ENCODE measurements at regions not wholly inside any gene's neighbourhood (a gene's known extent, or its start where the extent isn't known, plus 50 kb on each side); places are given as distances from the start of the nearest gene placed in this dataset.

- WGBS (ENCODE audit: low lambda C conversion rate), result 77% methylated on average over 5 of the region's 5 CpGs
- FAIRE-seq (no peak), ATAC-seq (peak; percentile 34; the same call in 2 of the 3 replicates), DNase-seq (ENCODE audit: low spot score) (no peak)
- intact Hi-C loops (cut with micrococcal nuclease; ENCODE audit: unreplicated experiment) (no loop called here), in situ Hi-C loops (cut with HindIII; ENCODE audit: extremely low pct_ligation_motif_present, low pct_unique_long_range_greater_than_20kb) (no loop called here)
- no peaks in the 10 kb centered on the region for H3K79me2 ChIP-seq (ENCODE audit: insufficient read depth, low read length)
- peaks cover 36% of the 10 kb centered on the region for H3K4me1 ChIP-seq (ENCODE audit: insufficient read depth, low read length)
- BruUV-seq (replicated peaks), result no TSS peak
- ChIA-PET CTCF (ENCODE audit: low intra/inter-chr PET ratio, low total read pairs) (no interaction called here), POLR2A (no interaction called here)
- H3K36me3 ChIP-seq (replicated peaks in 1 of 2; ENCODE audit: control insufficient read depth in 1 of 2, insufficient read depth in 2 of 2, low read length in 2 of 2), result no peaks in the 10 kb centered on the region
- no peaks in the 10 kb centered on the region for H3K9me3 ChIP-seq (ENCODE audit: low read length)
- H3K4me3 ChIP-seq (replicated peaks in 1 of 3; ENCODE audit: insufficient read depth in 1 of 3, low read depth in 2 of 3, low read length in 3 of 3), result no peak overlapping the region
- no peak overlapping the region for H3K27ac ChIP-seq (ENCODE audit: extremely low read length, insufficient read depth, low read length)
- H2AFZ ChIP-seq (ENCODE audit: low read length), result no peak overlapping the region
- no peaks in the 10 kb centered on the region for H4K20me1 ChIP-seq (ENCODE audit: insufficient read depth, low read length)
- no peak overlapping the region for H3K4me2 ChIP-seq (ENCODE audit: low read depth, low read length)
- no peaks in the 10 kb centered on the region for H3K27me3 ChIP-seq (ENCODE audit: control insufficient read depth in 1 of 2, insufficient read depth in 2 of 2, low read length in 2 of 2)
- H3K9ac ChIP-seq (ENCODE audit: insufficient read depth, low read depth, low read length), result no peak overlapping the region
- no peak for TF ChIP-seq ZNF747 (CRISPR knock-in tag; IDR thresholded peaks at IDR 0.05; ENCODE audit: borderline replicate concordance)
- TF ChIP-seq KDM1A (CRISPR knock-in tag; IDR thresholded peaks at IDR 0.05), result no peak
- no peak for TF ChIP-seq ATF6 (CRISPR knock-in tag; conservative IDR thresholded peaks at IDR 0.05)
- no peak for TF ChIP-seq ATF7 (IDR thresholded peaks at IDR 0.05)
- TF ChIP-seq ATF7 (CRISPR knock-in tag; IDR thresholded peaks at IDR 0.05), result no peak
- no peak for TF ChIP-seq TCF7 (IDR thresholded peaks at IDR 0.05; ENCODE audit: low read depth)
- TF ChIP-seq BRCA1 (CRISPR knock-in tag; IDR thresholded peaks at IDR 0.05), result no peak
- no peak for TF ChIP-seq CREM (IDR thresholded peaks at IDR 0.05)
- no peak for TF ChIP-seq CREM (CRISPR knock-in tag; IDR thresholded peaks at IDR 0.05)
- TF ChIP-seq POLR2A (IDR thresholded peaks at IDR 0.05; ENCODE audit: insufficient read depth in 1 of 2, low read depth in 2 of 2, low read length in 2 of 2), result no peak
- no peak for TF ChIP-seq NFKB2 (CRISPR knock-in tag; IDR thresholded peaks at IDR 0.05; ENCODE audit: borderline replicate concordance)
- 0 out of 2 replicates have a peak, but pooled peaks have one; percentile 23 for TF ChIP-seq SALL1 (CRISPR knock-in tag; IDR thresholded peaks at IDR 0.05)
- peak; percentile 37; the same call in 1 of the 2 replicates for TF ChIP-seq ZNF687 (CRISPR knock-in tag; IDR thresholded peaks at IDR 0.05)
- TF ChIP-seq PRMT3 (CRISPR knock-in tag; IDR thresholded peaks at IDR 0.05; ENCODE audit: borderline replicate concordance, low read depth), result no peak
- TF ChIP-seq PBX3 (CRISPR knock-in tag; IDR thresholded peaks at IDR 0.05; ENCODE audit: borderline replicate concordance), result no peak
- TF ChIP-seq DDIT3 (CRISPR knock-in tag; IDR thresholded peaks at IDR 0.05), result no peak
- peak; percentile 40; the same call in 1 of the 2 replicates for TF ChIP-seq TFAP4 (IDR thresholded peaks at IDR 0.05; ENCODE audit: borderline replicate concordance, low read depth)
These were observed 172.1 kb downstream of the MREG start for GRCh38 chr2:215841175-215841816.

All from HepG2 (cell line).